OCI-LY7 (cell line): ENCODE measurements at regions not wholly inside any gene's neighbourhood (a gene's known extent, or its start where the extent isn't known, plus 50 kb on each side); places are given as distances from the start of the nearest gene placed in this dataset.

Experiments used
- BruUV-seq: library from RNA; stranded (reverse); fragments of 400-500 nt; replicated peaks from 2 replicates; lab custom pipeline; 2021; lab: Mats Ljungman, UMichigan
- CTCF ChIA-PET: fragments of 300-600 bp; sonication (Branson Sonifier 250); formaldehyde crosslinking; loops from one replicate; lab custom pipeline; 2022; ENCODE audit warnings: antibody characterized with exemption; ENCODE audit not compliant: unreplicated experiment; lab: Charles Lee
- POLR2A ChIA-PET: fragments of 300-600 bp; sonication (Branson Sonifier 250); formaldehyde crosslinking; loops from one replicate; lab custom pipeline; 2022; ENCODE audit warnings: antibody characterized with exemption; lab: Charles Lee
- DNase-seq: peaks from one replicate; pipeline ENCODE4 v3.0.0-alpha.2; 2015; ENCODE audit warnings: low spot score
- H2AFZ ChIP-seq: fragments of 200-600 bp; sonication (generic), shearing (Covaris generic); 2 replicates; pipeline ENCODE4 v1.6.1; 2014; ENCODE audit warnings: mild to moderate bottlenecking, antibody characterized with exemption, low read length, moderate library complexity
- H3K27ac ChIP-seq: fragments of 200-600 bp; sonication (generic); 2 replicates; pipeline ENCODE4 v1.5.1; 2014; ENCODE audit warnings: mixed run types, low read depth, mild to moderate bottlenecking, moderate library complexity, low read length, inconsistent platforms; ENCODE audit not compliant: poor library complexity, severe bottlenecking
- H3K36me3 ChIP-seq: fragments of 200-600 bp; sonication (generic); 2 replicates; pipeline ENCODE4 v1.6.1; 2014; ENCODE audit warnings: mild to moderate bottlenecking, antibody characterized with exemption, low read length, moderate library complexity, mixed read lengths; ENCODE audit not compliant: insufficient read depth
- H3K4me1 ChIP-seq: fragments of 200-600 bp; sonication (generic); 2 replicates; pipeline ENCODE4 v1.5.1; 2014; ENCODE audit warnings: mild to moderate bottlenecking, low read length; ENCODE audit not compliant: insufficient read depth, poor library complexity, severe bottlenecking
- H3K4me2 ChIP-seq: fragments of 200-600 bp; sonication (generic); 2 replicates; pipeline ENCODE4 v1.6.1; 2014; ENCODE audit warnings: mild to moderate bottlenecking, low read length
- H3K4me3 ChIP-seq: fragments of 200-600 bp; sonication (generic); 2 replicates; pipeline ENCODE4 v1.5.1; 2014; ENCODE audit warnings: mild to moderate bottlenecking, low read depth, low read length; ENCODE audit not compliant: poor library complexity, severe bottlenecking
- H3K79me2 ChIP-seq: fragments of 200-600 bp; sonication (generic); 2 replicates; pipeline ENCODE4 v1.6.1; 2016; ENCODE audit warnings: low read depth, mild to moderate bottlenecking, low read length, moderate library complexity, mixed read lengths; ENCODE audit not compliant: insufficient read depth
- H3K9me2 ChIP-seq: fragments of 200-600 bp; sonication (generic); 2 replicates; pipeline ENCODE4 v1.6.1; 2016; ENCODE audit warnings: mild to moderate bottlenecking, low read length, mixed read lengths; ENCODE audit not compliant: insufficient read depth
- H3K9me3 ChIP-seq: fragments of 200-600 bp; sonication (generic); 2 replicates; pipeline ENCODE4 v1.6.1; 2014; ENCODE audit warnings: mild to moderate bottlenecking, mixed run types, low read length, mixed read lengths
- H4K20me1 ChIP-seq: fragments of 200-600 bp; sonication (generic); 2 replicates; pipeline ENCODE4 v1.6.1; 2014; ENCODE audit warnings: mild to moderate bottlenecking, antibody characterized with exemption, low read length, moderate library complexity, mixed read lengths; ENCODE audit not compliant: insufficient read depth
- CTCF ChIP-seq: fragments of 200-600 bp; sonication (generic); conservative IDR thresholded peaks from 2 replicates; pipeline ENCODE4 v1.5.1; 2014; ENCODE audit warnings: mild to moderate bottlenecking, antibody characterized with exemption, low read length, moderate library complexity, mixed read lengths
- EZH2phosphoT487 ChIP-seq: fragments of 200-600 bp; sonication (generic); IDR thresholded peaks from 2 replicates; pipeline ENCODE4 v1.6.1; 2018; ENCODE audit warnings: low read depth, borderline replicate concordance, mild to moderate bottlenecking, mixed run types, antibody characterized with exemption, low read length, moderate library complexity, mixed read lengths
- intact Hi-C: fragments of 100-400 bp; cut with micrococcal nuclease; formaldehyde crosslinking; loops from one replicate; pipeline ENCODE4 v1.10.0; 2022; ENCODE audit not compliant: unreplicated experiment

DNA sequence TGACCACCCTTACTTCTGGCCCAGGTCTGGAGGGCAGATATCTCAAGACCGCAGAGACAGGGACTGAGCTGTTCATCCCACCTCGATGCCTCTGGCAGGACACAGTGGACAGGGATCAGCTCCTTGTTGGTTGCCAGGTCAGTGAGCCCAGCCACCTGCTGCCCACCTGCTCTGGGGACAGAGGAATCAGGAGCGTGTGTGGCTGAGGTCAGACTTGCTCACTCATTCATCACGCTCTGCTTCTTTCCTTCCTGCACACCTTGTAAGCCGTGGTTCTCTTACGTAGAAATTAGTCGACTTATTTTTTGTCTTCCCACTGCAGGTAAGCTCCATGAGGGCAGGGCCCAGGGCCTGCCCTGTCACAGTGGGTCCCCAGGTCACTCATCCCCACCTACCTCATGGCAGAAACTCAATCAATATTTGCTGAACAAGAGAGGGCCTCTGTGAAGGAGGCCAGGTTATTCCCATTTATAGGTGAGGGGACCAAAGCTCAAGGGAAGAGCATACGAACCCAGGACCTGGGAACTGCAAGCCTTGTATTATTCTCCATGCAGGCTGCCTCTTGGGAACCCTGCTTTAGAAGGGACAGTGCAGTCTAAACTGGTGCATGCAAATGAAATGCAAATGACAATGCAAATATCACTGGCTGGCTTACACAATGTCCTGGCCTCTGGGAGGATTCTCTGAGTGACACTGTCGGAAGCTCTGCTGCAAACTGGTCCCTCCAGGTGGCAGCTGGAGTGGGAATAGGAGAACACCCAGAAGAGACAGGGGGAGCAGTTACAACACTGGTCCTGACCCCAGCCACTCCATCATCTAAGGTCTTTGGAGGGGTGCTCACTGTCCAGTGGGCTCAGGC is 58.4 kb upstream of the PAX7 start:
- no TSS peak for BruUV-seq

GRCh38 chr1:18573170-18573569 is 57.5 kb upstream of the PAX7 start:
- intact Hi-C loops, result loop anchor here (5.0 kb wide), 3 partner anchors 41 to 356 kb away; partner anchors contain the start of gene KLHDC7A
- CTCF ChIA-PET, result no interaction called here
- H3K4me3 ChIP-seq, result no peak overlapping the region

More for the DNA sequence above, 58.4 kb upstream of the PAX7 start:
- Histone ChIP-seq H3K9me3 (no peaks in the 10 kb centered on the region), H3K79me2 (no peaks in the 10 kb centered on the region), H3K4me1 (peaks cover 22% of the 10 kb centered on the region), H3K4me2 (peak overlapping the region; percentile 44), H3K9me2 (no peaks in the 10 kb centered on the region), H3K27ac (no peak overlapping the region), H4K20me1 (no peaks in the 10 kb centered on the region), H3K36me3 (no peaks in the 10 kb centered on the region), H2AFZ (no peak overlapping the region), H3K4me3 (no peak overlapping the region)
- intact Hi-C loops, result loop anchor here (5.0 kb wide), 3 partner anchors 40 to 355 kb away; partner anchors contain the start of gene KLHDC7A
- TF ChIP-seq EZH2phosphoT487 (no peak), CTCF (no peak)
- ChIA-PET POLR2A (interaction anchor here (0.6 kb wide), 1 partner anchor 86 kb away, joined by 3 read pairs; no protein-coding TSS in a partner anchor), CTCF (no interaction called here)
- no peak for DNase-seq

More at GRCh38 chr1:18573170-18573569, 57.5 kb upstream of the PAX7 start:
- TF ChIP-seq EZH2phosphoT487, result no peak
- no peak for TF ChIP-seq CTCF
- BruUV-seq, result no TSS peak
- no peak overlapping the region for H3K27ac ChIP-seq
- no peaks in the 10 kb centered on the region for H3K9me3 ChIP-seq
- no peaks in the 10 kb centered on the region for H3K36me3 ChIP-seq
- H3K79me2 ChIP-seq, result no peaks in the 10 kb centered on the region
- no peaks in the 10 kb centered on the region for H4K20me1 ChIP-seq
- DNase-seq, result peak; percentile 56
- POLR2A ChIA-PET, result interaction anchor here (0.6 kb wide), 1 partner anchor 87 kb away, joined by 3 read pairs; no protein-coding TSS in a partner anchor
- H2AFZ ChIP-seq, result no peak overlapping the region
- peak overlapping the region; percentile 44 for H3K4me2 ChIP-seq
- H3K4me1 ChIP-seq, result peaks cover 22% of the 10 kb centered on the region
- no peaks in the 10 kb centered on the region for H3K9me2 ChIP-seq
